Stimulated activated CD4-positive, alpha-beta T cell treated with anti-CD3 and anti-CD28 coated beads, Interleukin-12 subunit alpha, Interleukin-12 subunit beta, amount 100 ng/mL, for 48 hours (primary cell): ENCODE measurements at regions not wholly inside any gene's neighbourhood (a gene's known extent, or its start where the extent isn't known, plus 50 kb on each side); places are given as distances from the start of the nearest gene placed in this dataset.

Experiments
- DNase-seq, 3 donors: peaks; one replicate each; pipeline ENCODE4 v3.0.0-alpha.2; 2020; ENCODE audit warnings: low read depth in 2 of 3, low spot score in 1 of 3

DNA sequence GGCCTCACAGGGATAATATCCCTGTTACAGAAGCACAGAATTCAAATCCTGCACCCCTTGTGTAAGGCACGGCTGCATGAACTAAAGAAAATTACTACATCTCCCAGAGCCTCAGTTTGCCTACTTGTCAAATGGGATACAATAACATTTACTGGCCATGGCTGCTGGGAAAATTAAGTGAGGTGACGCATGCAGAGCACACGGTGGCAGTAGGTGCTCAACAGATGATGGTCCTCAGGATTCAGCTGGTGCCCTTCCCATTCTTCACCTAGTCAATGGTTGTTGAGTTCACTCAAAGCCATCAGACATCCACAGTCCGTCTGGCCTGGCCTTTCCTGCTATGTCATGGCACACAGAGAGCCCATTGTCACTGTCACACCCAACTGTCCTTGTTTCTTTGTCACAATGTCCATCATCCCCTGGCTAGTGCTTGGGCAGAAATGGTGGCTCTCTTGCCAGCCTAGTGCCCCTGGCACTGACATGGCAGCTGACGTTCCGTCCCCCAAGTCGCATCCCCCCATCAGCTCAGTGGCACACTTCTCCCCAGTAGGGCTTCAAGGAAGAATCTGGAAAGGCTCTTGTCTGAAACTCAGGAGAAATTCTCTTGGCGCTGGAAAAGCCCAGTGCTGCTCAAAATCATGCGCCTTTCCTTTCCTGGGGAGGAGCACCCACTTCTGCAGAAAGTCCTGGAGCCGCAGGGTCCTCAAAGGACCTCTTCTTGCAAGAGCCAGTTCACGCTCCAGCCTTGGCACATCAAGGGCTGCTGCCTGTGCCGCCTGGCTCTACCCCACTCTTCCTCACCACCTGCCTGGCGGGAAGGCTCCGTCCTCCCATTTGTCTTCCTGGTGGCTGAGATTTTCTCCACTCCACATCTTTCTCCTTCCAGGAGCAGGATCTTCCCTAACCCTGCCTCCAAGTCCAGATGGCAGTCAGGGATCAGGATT, 55.9 kb upstream of the SLC66A3 start:
- DNase-seq = no peak

DNA sequence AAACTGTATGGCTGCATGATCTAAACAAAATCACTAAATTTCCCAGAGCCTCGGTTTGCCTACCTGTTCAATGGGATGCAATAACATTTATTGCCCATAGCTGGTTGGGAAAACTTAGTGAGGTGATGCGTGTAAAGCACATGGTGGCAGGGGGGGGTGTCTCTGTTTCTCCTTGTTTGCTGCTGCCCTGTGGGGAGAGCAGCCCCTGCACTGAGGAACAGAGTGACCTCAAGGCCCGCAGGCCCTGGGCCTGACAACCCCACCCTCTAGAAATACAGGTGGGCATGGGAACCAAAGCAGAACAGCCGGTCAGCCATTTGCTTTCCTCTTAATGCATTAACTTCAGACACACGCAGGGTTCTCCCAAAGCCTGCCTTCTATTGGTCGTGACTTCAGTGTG, 55.1 kb upstream of the SLC66A3 start:
- no peak for DNase-seq

DNA sequence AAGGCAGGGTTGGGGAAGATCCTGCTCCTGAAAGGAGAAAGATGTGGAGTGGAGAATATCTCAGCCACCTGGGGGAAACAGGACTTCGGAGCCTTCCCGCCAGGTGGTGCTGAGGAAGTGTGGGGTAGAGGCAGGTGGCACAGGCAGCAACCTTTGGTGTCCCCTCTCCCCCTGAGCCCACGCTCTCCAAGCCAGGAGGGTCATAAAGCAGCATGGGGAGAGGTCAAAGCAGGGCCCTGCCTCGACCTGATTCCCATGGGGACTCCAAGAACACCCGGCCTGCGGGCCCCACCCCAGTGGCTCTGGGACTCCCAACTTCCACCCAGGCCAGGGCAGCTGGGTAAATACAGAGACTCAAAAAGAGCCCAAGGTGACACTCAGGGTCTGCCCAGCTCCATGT, 54.3 kb upstream of the SLC66A3 start:
- no peak for DNase-seq

DNA sequence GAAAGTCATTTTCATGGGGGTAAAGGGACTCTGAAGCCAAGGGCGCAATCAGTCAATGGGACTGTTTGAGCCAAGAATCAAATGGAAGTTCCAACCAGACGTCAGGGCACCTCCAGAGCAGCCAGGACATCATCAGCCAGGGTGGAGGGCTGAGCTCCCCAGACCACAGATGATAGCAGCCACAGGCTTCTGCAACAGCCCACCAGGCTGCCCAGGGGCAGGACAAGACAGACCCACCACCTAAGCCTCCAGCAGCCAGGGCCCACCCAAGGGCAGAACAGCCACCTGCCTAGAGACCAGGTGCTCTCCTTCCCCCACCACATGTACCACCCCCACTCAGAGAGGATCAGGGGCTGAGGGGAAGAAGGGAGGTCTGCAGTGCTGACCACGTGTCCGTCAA, 53.8 kb upstream of the SLC66A3 start:
- no peak for DNase-seq

DNA sequence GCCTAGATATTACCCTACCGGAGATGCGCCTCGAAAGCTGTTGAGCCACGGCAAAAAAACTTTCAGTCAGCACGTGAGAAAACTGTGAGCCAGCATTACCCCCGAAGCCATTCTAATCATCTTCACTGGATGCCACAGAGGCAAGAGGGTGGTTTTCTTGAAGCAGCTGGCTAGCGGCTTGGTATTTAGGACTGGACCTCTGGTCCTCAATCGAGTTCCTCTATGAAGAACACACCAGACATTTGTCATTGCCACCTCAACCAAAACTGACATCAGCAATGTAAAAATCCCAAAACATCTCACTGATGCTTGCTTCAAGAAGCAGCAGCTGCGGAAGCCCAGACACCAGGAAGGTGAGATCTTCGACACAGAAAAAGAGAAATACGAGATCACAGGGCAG, 52.8 kb upstream of the SLC66A3 start:
- no peak for DNase-seq

DNA sequence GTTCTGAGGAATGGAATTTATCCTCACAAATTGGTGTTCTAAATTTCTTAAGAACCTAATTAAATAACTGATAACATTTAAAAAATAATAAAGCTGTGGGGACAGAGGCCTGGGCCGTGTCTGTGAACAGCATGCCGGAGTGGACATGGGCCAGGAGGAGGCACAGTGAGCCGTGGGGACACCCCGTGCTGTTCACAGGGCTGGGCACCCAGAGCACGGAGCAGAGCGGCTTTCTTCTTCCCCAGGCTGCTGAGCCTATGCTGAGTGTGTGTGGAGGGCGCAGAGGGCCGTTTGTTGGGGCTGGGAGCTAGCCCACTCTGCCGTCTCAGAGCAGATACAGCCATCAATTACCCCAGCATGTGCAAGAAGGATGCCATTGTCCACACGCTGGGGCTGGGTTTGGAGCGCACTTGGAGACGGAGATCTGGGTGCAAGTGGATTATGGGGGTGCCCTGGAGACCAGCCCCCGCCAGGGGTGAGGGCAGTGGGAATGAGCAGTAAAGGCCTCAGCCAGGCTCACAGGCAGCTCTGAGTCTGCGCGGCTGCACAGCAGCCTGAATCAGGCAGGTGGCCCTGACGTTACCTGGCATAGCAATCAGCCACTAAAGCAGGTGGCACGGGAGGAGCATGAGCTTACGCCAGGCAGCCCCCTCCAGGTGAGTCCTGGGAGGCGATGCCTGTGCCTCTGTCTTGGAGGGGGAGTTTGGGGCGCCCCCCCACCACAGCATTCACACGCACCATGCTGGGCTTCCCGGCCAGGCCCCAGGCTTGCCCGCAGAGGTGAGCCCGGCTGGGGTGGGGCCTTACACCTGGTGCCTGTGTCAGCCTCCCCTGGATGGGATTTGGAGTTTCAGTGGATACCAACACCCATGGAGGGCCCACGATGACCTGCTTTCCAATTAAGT, 52.1 kb upstream of the SLC66A3 start:
- no peak for DNase-seq

DNA sequence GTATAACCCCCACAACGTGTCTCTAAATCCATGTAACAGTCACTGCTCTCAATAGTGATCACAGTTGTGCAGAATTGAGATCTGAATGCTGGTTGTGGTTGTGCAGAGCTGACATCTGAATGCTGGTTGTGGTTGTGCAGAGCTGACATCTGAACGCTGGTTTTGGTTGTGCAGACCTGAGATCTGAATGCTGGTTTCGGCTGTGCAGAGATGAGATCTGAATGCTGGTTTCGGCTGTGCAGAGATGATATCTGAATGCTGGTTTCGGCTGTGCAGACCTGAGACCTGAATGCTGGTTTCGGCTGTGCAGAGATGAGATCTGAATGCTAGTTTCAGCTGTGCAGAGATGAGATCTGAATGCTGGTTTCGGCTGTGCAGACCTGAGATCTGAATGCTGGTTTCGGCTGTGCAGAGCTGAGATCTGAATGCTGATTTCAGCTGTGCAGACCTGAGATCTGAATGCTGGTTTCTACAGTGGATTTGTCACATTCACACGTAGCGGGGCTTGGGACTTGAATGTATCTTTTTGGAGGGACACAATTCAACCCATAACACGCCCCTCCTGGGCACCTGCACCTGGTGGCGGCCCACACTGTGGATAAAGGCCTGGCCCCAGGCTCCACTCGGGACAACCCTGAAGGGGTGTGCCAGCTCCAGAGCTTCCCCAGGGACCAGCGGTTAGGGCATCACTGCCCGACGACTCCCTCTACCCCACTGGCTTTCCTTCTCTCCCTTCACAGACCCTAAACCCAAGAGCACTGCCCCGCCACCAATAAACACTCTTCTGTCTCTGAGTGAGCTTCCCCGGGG, 51.1 kb upstream of the SLC66A3 start:
- peak in 2 of 3 donors; percentile 4 to 32 for DNase-seq

DNA sequence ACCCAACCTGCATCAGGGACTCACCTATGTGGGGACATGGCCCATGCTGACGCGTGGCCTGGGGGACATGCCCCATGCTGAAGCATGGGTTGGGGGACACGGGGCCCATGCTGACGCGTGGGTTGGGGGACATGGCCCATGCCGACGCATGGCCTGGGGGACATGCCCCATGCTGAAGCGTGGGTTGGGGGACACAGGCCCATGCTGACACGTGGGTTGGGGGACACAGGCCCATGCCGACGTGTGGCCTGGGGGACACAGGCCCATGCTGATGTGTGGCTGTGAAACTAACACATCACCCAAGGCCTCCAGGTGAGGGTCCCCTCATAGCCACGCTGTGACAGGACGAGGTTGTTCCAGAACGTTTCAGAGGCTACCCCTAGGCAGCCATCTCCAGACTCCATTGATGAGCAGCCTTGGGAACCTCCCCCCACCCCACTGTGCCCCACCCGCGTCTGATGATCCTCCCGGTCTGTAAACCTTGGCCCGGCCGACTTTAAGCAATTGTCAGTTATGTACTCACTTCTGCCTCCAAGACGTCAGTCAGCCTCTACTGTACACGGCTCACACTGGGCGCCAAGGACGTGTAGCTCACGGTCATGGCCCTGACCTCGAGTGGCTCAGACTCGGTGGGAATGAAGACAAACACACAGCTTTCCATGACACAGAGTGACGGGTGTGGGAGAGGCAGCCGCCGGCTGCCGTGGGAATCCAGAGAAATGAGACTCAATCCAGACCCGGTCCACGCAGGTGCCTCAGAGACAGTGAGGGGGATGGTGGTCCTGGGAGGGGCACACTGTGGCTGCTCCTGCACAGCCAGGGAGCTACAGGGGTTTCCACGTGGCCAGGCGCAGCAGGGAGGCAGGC, 50.2 kb upstream of the SLC66A3 start:
- no peak for DNase-seq
